ENCODE measurements at regions not wholly inside any gene's neighbourhood (a gene's known extent, or its start where the extent isn't known, plus 50 kb on each side); places are given as distances from the start of the nearest gene placed in this dataset.

DNA sequence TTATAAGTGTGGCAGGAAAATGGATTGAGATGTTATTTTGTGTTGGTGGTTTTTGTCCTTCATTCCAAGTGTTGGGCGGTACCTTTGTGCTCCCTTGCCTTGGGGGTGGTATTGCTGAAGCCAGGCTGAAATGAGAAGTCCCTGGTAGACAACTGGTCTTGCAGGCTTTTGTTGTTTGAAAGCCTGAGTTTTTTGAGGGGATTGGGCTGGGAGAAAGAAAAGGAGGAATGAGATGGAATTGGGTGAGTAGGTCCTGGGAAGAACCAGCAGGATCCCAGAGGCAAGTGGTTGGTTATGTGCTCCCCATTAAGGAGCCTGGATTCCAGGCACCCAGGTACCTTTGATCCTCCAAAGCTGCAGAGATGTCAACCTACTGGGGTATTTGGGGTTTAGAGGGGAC lies 93.7 kb upstream of the SLC2A1 start:
- no peak for TF ChIP-seq CTCF (IDR thresholded peaks at IDR 0.05; ENCODE audit: low read depth, low read length)
- no peak for TF ChIP-seq EZH2phosphoT487 (IDR thresholded peaks at IDR 0.05; ENCODE audit: low read depth)
